ENCODE measurements at regions not wholly inside any gene's neighbourhood (a gene's known extent, or its start where the extent isn't known, plus 50 kb on each side); places are given as distances from the start of the nearest gene placed in this dataset.

GRCh38 chr5:40359832-40360231, 319.9 kb upstream of the PTGER4 start:
- H3K27ac ChIP-seq: no peak overlapping the region
- no peaks in the 10 kb centered on the region for H3K9me3 ChIP-seq
- no peaks in the 10 kb centered on the region for H3K4me1 ChIP-seq
- H3K4me3 ChIP-seq: no peak overlapping the region
- DNase-seq: no peak
- no peaks in the 10 kb centered on the region for H3K27me3 ChIP-seq
- intact Hi-C loops (cut with DNase I; ENCODE audit: low total_unique reads): no loop called here
- TF ChIP-seq CTCF (IDR thresholded peaks at IDR 0.05) (no peak), POLR2A (IDR thresholded peaks at IDR 0.05) (no peak)
- H3K36me3 ChIP-seq: no peaks in the 10 kb centered on the region

- TF ChIP-seq CTCF (IDR thresholded peaks at IDR 0.05) (no peak), POLR2A (IDR thresholded peaks at IDR 0.05) (no peak)
- no peaks in the 10 kb centered on the region for H3K4me1 ChIP-seq
- no peak for DNase-seq
- intact Hi-C loops (cut with DNase I; ENCODE audit: low total_unique reads): no loop called here
- H3K9me3 ChIP-seq: no peaks in the 10 kb centered on the region
- no peak overlapping the region for H3K27ac ChIP-seq
- no peak overlapping the region for H3K4me3 ChIP-seq
- H3K27me3 ChIP-seq: no peaks in the 10 kb centered on the region
- no peaks in the 10 kb centered on the region for H3K36me3 ChIP-seq
Observed at GRCh38 chr5:40359093-40359492, 320.6 kb upstream of the PTGER4 start.

- H3K4me3 ChIP-seq: no peak overlapping the region
- H3K9me3 ChIP-seq: no peaks in the 10 kb centered on the region
- H3K27ac ChIP-seq: no peak overlapping the region
- no peak for DNase-seq
- no peaks in the 10 kb centered on the region for H3K4me1 ChIP-seq
- no peaks in the 10 kb centered on the region for H3K27me3 ChIP-seq
- TF ChIP-seq CTCF (IDR thresholded peaks at IDR 0.05): no peak
- TF ChIP-seq POLR2A (IDR thresholded peaks at IDR 0.05): no peak
- no peaks in the 10 kb centered on the region for H3K36me3 ChIP-seq
- intact Hi-C loops (cut with DNase I; ENCODE audit: low total_unique reads): no loop called here
Observed at GRCh38 chr5:40356248-40356647, 323.5 kb upstream of the PTGER4 start.

- Histone ChIP-seq H3K4me3 (no peak overlapping the region), H3K27me3 (no peaks in the 10 kb centered on the region), H3K27ac (no peak overlapping the region), H3K36me3 (no peaks in the 10 kb centered on the region), H3K9me3 (no peaks in the 10 kb centered on the region), H3K4me1 (no peaks in the 10 kb centered on the region)
- intact Hi-C loops (cut with DNase I; ENCODE audit: low total_unique reads): no loop called here
- TF ChIP-seq CTCF (IDR thresholded peaks at IDR 0.05) (no peak), POLR2A (IDR thresholded peaks at IDR 0.05) (no peak)
- DNase-seq: no peak
Observed at GRCh38 chr5:40355846-40356245, 323.9 kb upstream of the PTGER4 start.

GRCh38 chr5:40355181-40355580, 324.5 kb upstream of the PTGER4 start:
- intact Hi-C loops (cut with DNase I; ENCODE audit: low total_unique reads): no loop called here
- H3K4me1 ChIP-seq: no peaks in the 10 kb centered on the region
- no peak overlapping the region for H3K4me3 ChIP-seq
- no peak for TF ChIP-seq CTCF (IDR thresholded peaks at IDR 0.05)
- no peak for TF ChIP-seq POLR2A (IDR thresholded peaks at IDR 0.05)
- H3K9me3 ChIP-seq: no peaks in the 10 kb centered on the region
- H3K27ac ChIP-seq: no peak overlapping the region
- no peaks in the 10 kb centered on the region for H3K36me3 ChIP-seq
- DNase-seq: no peak
- no peaks in the 10 kb centered on the region for H3K27me3 ChIP-seq

Measured in uterus (tissue), 3 donors.